Stimulated activated CD4-positive, alpha-beta T cell treated with anti-CD3 and anti-CD28 coated beads, Interleukin-4, amount 100 ng/mL, for 1 hour (primary cell): ENCODE measurements at regions not wholly inside any gene's neighbourhood (a gene's known extent, or its start where the extent isn't known, plus 50 kb on each side); places are given as distances from the start of the nearest gene placed in this dataset.
"Not testable (repeated sequence)": the region's sequence is repeated elsewhere in the genome, so short reads cannot be mapped to it uniquely, and the experiment has no call there.

Source experiments
- DNase-seq: peaks from one replicate; pipeline ENCODE4 v3.0.0-alpha.2; 2020

- DNase-seq: no peak
These were observed 139.6 kb downstream of the LARP7 start for GRCh38 chr4:112776535-112776934.

- DNase-seq: no peak
These were observed 141.6 kb downstream of the LARP7 start for GRCh38 chr4:112778520-112778919.

- DNase-seq: no peak
These were observed 156.1 kb downstream of the LARP7 start for GRCh38 chr4:112793033-112793432.

GRCh38 chr4:112800001-112800400, 163.1 kb downstream of the LARP7 start:
- DNase-seq: no peak

- no peak for DNase-seq
These were observed 164.4 kb downstream of the LARP7 start for GRCh38 chr4:112801341-112801740.

GRCh38 chr4:112802780-112803179, 165.8 kb downstream of the LARP7 start:
- no peak for DNase-seq

- no peak for DNase-seq
These were observed 170.1 kb downstream of the LARP7 start for GRCh38 chr4:112807083-112807482.

- DNase-seq: no peak
These were observed 171.1 kb downstream of the LARP7 start for GRCh38 chr4:112808001-112808400.

- no peak for DNase-seq
These were observed 176.8 kb downstream of the LARP7 start for GRCh38 chr4:112813790-112814189.

- peak; percentile 19 for DNase-seq
These were observed 181.1 kb downstream of the LARP7 start for GRCh38 chr4:112817933-112818593.

- DNase-seq: no peak
These were observed 181.6 kb downstream of the LARP7 start for GRCh38 chr4:112818594-112818965.

- DNase-seq: no peak
These were observed 182.8 kb downstream of the LARP7 start for GRCh38 chr4:112819729-112820128.

GRCh38 chr4:112823156-112823555, 186.2 kb downstream of the LARP7 start:
- no peak for DNase-seq

- no peak for DNase-seq
These were observed 186.7 kb downstream of the LARP7 start for GRCh38 chr4:112823606-112824005.

- DNase-seq: no peak
These were observed 193.9 kb downstream of the LARP7 start for GRCh38 chr4:112830753-112831386.

- DNase-seq: no peak
These were observed 195.6 kb downstream of the LARP7 start for GRCh38 chr4:112832493-112832892.

GRCh38 chr4:112836895-112837294, 200.0 kb downstream of the LARP7 start:
- no peak for DNase-seq

GRCh38 chr4:112838015-112838414, 201.1 kb downstream of the LARP7 start:
- DNase-seq: not testable (repeated sequence)

GRCh38 chr4:112840061-112840460, 203.1 kb downstream of the LARP7 start:
- DNase-seq: no peak

- no peak for DNase-seq
These were observed 203.7 kb downstream of the LARP7 start for GRCh38 chr4:112840619-112841018.

GRCh38 chr4:112842513-112842912, 205.6 kb downstream of the LARP7 start:
- no peak for DNase-seq

- DNase-seq: no peak
These were observed 204.1 kb upstream of the ANK2 start for GRCh38 chr4:112845386-112845785.

- no peak for DNase-seq
These were observed 202.4 kb upstream of the ANK2 start for GRCh38 chr4:112847045-112847444.

- no peak for DNase-seq
These were observed 201.7 kb upstream of the ANK2 start for GRCh38 chr4:112847781-112848180.

GRCh38 chr4:112848911-112849310, 200.5 kb upstream of the ANK2 start:
- no peak for DNase-seq
